ENCODE measurements at regions not wholly inside any gene's neighbourhood (a gene's known extent, or its start where the extent isn't known, plus 50 kb on each side); places are given as distances from the start of the nearest gene placed in this dataset.

GRCh38 chr22:49360746-49361145, 466.9 kb downstream of the BRD1 start:
- TF ChIP-seq POLR2AphosphoS5 (IDR thresholded peaks at IDR 0.05) (no peak), CTCF (IDR thresholded peaks at IDR 0.05 in 8 of 11, conservative IDR thresholded peaks at IDR 0.05 in 3 of 11) (no peak), POLR2A (IDR thresholded peaks at IDR 0.05) (no peak)

Measured in spleen (tissue), 7 donors.